SK-N-SH (cell line): ENCODE measurements at regions not wholly inside any gene's neighbourhood (a gene's known extent, or its start where the extent isn't known, plus 50 kb on each side); places are given as distances from the start of the nearest gene placed in this dataset.

Source experiments
- EP300 ChIP-seq, 2 experiments: IDR thresholded peaks; 2 replicates each; pipeline versions ENCODE4 v1.4.0 to v1.6.1; 2012; ENCODE audit warnings: borderline replicate concordance in 1 of 2, low read depth in 1 of 2, low read length in 1 of 2
- EZH2phosphoT487 ChIP-seq: fragments of 200-600 bp; sonication (generic); IDR thresholded peaks from 2 replicates; pipeline ENCODE4 v1.6.1; 2017; ENCODE audit warnings: low read depth, mixed run types, mild to moderate bottlenecking, antibody characterized with exemption, moderate library complexity, borderline replicate concordance
- POLR2AphosphoS5 ChIP-seq: IDR thresholded peaks from 2 replicates; pipeline ENCODE4 v1.6.1; 2012; ENCODE audit warnings: low read depth, low read length
- RFX5 ChIP-seq: IDR thresholded peaks from 2 replicates; pipeline ENCODE4 v1.6.1; 2012; ENCODE audit warnings: mild to moderate bottlenecking, improper control_type of control experiment, low read length
- SMC3 ChIP-seq: IDR thresholded peaks from 2 replicates; pipeline ENCODE4 v1.6.1; 2012; ENCODE audit warnings: low read depth, low read length, improper control_type of control experiment
- TAF1 ChIP-seq: IDR thresholded peaks from 2 replicates; pipeline ENCODE4 v1.6.1; 2012; ENCODE audit warnings: low read depth, mild to moderate bottlenecking, low read length, moderate library complexity, borderline replicate concordance
- TF ChIP-seq, protein P1 (sequence below): IDR thresholded peaks from 2 replicates; pipeline ENCODE4 v1.4.0; 2012; ENCODE audit warnings: low read depth, borderline replicate concordance
- TF ChIP-seq, protein P2 (sequence below): fragments of 200-600 bp; sonication (generic); IDR thresholded peaks from 2 replicates; pipeline ENCODE4 v1.6.1; 2017; ENCODE audit warnings: antibody characterized with exemption, mild to moderate bottlenecking, moderate library complexity

DNA sequence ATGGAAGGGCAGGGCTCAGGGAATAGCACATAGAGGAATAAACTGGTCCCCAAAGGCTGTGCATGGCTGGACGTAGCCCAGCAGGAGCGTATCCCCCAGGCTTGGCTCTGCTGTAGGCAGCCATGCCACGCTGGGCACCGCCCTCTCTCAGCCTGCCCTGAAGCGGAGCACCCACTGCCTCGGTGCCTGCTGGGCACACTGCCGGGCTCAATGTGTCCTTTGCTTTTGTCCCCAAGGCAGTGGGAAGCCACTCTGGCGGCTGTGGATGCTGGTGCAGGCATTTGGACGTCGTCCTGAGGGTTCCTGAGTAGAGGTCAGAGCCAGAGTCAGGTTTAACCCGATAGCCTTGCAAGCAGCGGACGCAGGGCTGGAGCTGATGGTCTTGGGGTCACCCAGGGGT is 141.0 kb downstream of the ENGASE start:
- TF ChIP-seq, protein P1, sequence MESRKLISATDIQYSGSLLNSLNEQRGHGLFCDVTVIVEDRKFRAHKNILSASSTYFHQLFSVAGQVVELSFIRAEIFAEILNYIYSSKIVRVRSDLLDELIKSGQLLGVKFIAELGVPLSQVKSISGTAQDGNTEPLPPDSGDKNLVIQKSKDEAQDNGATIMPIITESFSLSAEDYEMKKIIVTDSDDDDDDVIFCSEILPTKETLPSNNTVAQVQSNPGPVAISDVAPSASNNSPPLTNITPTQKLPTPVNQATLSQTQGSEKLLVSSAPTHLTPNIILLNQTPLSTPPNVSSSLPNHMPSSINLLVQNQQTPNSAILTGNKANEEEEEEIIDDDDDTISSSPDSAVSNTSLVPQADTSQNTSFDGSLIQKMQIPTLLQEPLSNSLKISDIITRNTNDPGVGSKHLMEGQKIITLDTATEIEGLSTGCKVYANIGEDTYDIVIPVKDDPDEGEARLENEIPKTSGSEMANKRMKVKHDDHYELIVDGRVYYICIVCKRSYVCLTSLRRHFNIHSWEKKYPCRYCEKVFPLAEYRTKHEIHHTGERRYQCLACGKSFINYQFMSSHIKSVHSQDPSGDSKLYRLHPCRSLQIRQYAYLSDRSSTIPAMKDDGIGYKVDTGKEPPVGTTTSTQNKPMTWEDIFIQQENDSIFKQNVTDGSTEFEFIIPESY: no peak
- TF ChIP-seq POLR2AphosphoS5 (no peak), EZH2phosphoT487 (no peak), SMC3 (no peak), RFX5 (no peak), EP300 (IDR thresholded peaks at IDR 0.05; ENCODE audit: borderline replicate concordance in 1 of 2, low read depth in 1 of 2, low read length in 1 of 2) (no peak), TAF1 (no peak)
- TF ChIP-seq, protein P2, sequence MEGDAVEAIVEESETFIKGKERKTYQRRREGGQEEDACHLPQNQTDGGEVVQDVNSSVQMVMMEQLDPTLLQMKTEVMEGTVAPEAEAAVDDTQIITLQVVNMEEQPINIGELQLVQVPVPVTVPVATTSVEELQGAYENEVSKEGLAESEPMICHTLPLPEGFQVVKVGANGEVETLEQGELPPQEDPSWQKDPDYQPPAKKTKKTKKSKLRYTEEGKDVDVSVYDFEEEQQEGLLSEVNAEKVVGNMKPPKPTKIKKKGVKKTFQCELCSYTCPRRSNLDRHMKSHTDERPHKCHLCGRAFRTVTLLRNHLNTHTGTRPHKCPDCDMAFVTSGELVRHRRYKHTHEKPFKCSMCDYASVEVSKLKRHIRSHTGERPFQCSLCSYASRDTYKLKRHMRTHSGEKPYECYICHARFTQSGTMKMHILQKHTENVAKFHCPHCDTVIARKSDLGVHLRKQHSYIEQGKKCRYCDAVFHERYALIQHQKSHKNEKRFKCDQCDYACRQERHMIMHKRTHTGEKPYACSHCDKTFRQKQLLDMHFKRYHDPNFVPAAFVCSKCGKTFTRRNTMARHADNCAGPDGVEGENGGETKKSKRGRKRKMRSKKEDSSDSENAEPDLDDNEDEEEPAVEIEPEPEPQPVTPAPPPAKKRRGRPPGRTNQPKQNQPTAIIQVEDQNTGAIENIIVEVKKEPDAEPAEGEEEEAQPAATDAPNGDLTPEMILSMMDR: no peak
